Activated CD4-positive, alpha-beta T cell treated with anti-CD3 and anti-CD28 coated beads, Interleukin-2, amount 50 U/mL, for 1 hour (primary cell): ENCODE measurements at regions not wholly inside any gene's neighbourhood (a gene's known extent, or its start where the extent isn't known, plus 50 kb on each side); places are given as distances from the start of the nearest gene placed in this dataset.

Experiments
- DNase-seq: peaks from one replicate; pipeline ENCODE4 v3.0.0-alpha.2; 2020

- DNase-seq: no peak
Measured at GRCh38 chr2:118658596-118659198, 188.8 kb downstream of the EN1 start.

- DNase-seq: no peak
Measured at GRCh38 chr2:118657466-118657865, 190.0 kb downstream of the EN1 start.

GRCh38 chr2:118654945-118655344 is 192.5 kb downstream of the EN1 start:
- DNase-seq: no peak

GRCh38 chr2:118650327-118650726 is 197.1 kb downstream of the EN1 start:
- no peak for DNase-seq

GRCh38 chr2:118645876-118646275 is 201.6 kb downstream of the EN1 start:
- no peak for DNase-seq

GRCh38 chr2:118644190-118644589 is 203.3 kb downstream of the EN1 start:
- DNase-seq: no peak

GRCh38 chr2:118643294-118643693 is 204.2 kb downstream of the EN1 start:
- no peak for DNase-seq

GRCh38 chr2:118642501-118642900 is 204.9 kb downstream of the EN1 start:
- no peak for DNase-seq

- DNase-seq: no peak
Measured at GRCh38 chr2:118641711-118642110, 205.7 kb downstream of the EN1 start.

GRCh38 chr2:118639371-118639770 is 208.1 kb downstream of the EN1 start:
- no peak for DNase-seq

- DNase-seq: no peak
Measured at GRCh38 chr2:118638453-118638852, 209.0 kb downstream of the EN1 start.

- no peak for DNase-seq
Measured at GRCh38 chr2:118635891-118636290, 211.6 kb downstream of the EN1 start.

- no peak for DNase-seq
Measured at GRCh38 chr2:118634876-118635275, 212.6 kb downstream of the EN1 start.

GRCh38 chr2:118633371-118634018 is 214.0 kb downstream of the EN1 start:
- DNase-seq: no peak

GRCh38 chr2:118632921-118633320 is 214.5 kb downstream of the EN1 start:
- DNase-seq: no peak

GRCh38 chr2:118627156-118627555 is 220.3 kb downstream of the EN1 start:
- no peak for DNase-seq

GRCh38 chr2:118622913-118623312 is 224.5 kb downstream of the EN1 start:
- DNase-seq: no peak

GRCh38 chr2:118622108-118622507 is 225.3 kb downstream of the EN1 start:
- DNase-seq: no peak

GRCh38 chr2:118618279-118618678 is 229.2 kb downstream of the EN1 start:
- DNase-seq: no peak

- DNase-seq: no peak
Measured at GRCh38 chr2:118616432-118616831, 231.0 kb downstream of the EN1 start.

- no peak for DNase-seq
Measured at GRCh38 chr2:118614841-118615271, 232.6 kb downstream of the EN1 start.

- no peak for DNase-seq
Measured at GRCh38 chr2:118613737-118614136, 233.7 kb downstream of the EN1 start.

GRCh38 chr2:118611691-118612090 is 235.8 kb downstream of the EN1 start:
- DNase-seq: no peak

- DNase-seq: no peak
Measured at GRCh38 chr2:118609138-118609537, 238.3 kb downstream of the EN1 start.

- DNase-seq: no peak
Measured at GRCh38 chr2:118607641-118608040, 239.8 kb downstream of the EN1 start.
